ENCODE measurements at regions not wholly inside any gene's neighbourhood (a gene's known extent, or its start where the extent isn't known, plus 50 kb on each side); places are given as distances from the start of the nearest gene placed in this dataset.

DNA sequence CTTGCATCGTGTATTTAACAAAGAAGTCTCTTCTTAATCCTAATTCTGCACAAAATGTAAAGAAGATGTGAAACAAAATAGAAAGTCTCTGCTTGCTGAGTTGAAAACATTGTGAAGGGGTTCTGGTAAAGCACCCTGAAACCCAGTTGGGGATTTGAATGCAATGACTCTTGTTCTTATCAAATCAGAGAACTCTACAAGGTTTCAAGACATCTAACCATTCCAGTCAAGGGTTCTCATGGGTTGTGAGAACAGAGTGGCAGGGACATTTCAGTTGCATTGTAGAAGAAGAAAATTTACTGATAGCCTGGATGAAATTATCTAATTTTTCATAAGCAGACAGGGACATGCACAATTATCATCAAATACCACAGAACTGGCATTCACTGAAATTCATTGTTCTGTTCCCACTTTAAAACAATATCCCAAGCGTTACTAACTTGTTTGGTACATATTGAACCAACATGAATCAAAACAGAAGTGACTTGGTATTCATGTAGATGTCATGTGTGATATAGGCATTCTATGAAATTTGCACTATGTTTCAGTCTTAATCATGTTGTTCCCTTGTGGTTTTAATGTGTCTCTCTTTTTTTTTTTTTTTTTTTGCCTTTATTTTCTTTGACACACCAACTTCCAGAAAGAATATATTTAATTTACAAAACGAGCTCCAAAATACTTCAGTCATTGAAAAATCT is 563.3 kb downstream of the IRX1 start (continued):
- TF ChIP-seq, protein P1, sequence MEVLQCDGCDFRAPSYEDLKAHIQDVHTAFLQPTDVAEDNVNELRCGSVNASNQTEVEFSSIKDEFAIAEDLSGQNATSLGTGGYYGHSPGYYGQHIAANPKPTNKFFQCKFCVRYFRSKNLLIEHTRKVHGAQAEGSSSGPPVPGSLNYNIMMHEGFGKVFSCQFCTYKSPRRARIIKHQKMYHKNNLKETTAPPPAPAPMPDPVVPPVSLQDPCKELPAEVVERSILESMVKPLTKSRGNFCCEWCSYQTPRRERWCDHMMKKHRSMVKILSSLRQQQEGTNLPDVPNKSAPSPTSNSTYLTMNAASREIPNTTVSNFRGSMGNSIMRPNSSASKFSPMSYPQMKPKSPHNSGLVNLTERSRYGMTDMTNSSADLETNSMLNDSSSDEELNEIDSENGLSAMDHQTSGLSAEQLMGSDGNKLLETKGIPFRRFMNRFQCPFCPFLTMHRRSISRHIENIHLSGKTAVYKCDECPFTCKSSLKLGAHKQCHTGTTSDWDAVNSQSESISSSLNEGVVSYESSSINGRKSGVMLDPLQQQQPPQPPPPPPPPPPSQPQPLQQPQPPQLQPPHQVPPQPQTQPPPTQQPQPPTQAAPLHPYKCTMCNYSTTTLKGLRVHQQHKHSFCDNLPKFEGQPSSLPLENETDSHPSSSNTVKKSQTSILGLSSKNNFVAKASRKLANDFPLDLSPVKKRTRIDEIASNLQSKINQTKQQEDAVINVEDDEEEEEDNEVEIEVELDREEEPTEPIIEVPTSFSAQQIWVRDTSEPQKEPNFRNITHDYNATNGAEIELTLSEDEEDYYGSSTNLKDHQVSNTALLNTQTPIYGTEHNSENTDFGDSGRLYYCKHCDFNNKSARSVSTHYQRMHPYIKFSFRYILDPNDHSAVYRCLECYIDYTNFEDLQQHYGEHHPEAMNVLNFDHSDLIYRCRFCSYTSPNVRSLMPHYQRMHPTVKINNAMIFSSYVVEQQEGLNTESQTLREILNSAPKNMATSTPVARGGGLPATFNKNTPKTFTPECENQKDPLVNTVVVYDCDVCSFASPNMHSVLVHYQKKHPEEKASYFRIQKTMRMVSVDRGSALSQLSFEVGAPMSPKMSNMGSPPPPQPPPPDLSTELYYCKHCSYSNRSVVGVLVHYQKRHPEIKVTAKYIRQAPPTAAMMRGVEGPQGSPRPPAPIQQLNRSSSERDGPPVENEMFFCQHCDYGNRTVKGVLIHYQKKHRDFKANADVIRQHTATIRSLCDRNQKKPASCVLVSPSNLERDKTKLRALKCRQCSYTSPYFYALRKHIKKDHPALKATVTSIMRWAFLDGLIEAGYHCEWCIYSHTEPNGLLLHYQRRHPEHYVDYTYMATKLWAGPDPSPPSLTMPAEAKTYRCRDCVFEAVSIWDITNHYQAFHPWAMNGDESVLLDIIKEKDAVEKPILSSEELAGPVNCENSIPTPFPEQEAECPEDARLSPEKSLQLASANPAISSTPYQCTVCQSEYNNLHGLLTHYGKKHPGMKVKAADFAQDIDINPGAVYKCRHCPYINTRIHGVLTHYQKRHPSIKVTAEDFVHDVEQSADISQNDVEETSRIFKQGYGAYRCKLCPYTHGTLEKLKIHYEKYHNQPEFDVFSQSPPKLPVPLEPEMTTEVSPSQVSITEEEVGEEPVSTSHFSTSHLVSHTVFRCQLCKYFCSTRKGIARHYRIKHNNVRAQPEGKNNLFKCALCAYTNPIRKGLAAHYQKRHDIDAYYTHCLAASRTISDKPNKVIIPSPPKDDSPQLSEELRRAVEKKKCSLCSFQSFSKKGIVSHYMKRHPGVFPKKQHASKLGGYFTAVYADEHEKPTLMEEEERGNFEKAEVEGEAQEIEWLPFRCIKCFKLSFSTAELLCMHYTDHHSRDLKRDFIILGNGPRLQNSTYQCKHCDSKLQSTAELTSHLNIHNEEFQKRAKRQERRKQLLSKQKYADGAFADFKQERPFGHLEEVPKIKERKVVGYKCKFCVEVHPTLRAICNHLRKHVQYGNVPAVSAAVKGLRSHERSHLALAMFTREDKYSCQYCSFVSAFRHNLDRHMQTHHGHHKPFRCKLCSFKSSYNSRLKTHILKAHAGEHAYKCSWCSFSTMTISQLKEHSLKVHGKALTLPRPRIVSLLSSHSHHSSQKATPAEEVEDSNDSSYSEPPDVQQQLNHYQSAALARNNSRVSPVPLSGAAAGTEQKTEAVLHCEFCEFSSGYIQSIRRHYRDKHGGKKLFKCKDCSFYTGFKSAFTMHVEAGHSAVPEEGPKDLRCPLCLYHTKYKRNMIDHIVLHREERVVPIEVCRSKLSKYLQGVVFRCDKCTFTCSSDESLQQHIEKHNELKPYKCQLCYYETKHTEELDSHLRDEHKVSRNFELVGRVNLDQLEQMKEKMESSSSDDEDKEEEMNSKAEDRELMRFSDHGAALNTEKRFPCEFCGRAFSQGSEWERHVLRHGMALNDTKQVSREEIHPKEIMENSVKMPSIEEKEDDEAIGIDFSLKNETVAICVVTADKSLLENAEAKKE (CRISPR knock-in tag; IDR thresholded peaks at IDR 0.05), result no peak
- TF ChIP-seq, protein P2, sequence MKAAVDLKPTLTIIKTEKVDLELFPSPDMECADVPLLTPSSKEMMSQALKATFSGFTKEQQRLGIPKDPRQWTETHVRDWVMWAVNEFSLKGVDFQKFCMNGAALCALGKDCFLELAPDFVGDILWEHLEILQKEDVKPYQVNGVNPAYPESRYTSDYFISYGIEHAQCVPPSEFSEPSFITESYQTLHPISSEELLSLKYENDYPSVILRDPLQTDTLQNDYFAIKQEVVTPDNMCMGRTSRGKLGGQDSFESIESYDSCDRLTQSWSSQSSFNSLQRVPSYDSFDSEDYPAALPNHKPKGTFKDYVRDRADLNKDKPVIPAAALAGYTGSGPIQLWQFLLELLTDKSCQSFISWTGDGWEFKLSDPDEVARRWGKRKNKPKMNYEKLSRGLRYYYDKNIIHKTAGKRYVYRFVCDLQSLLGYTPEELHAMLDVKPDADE (IDR thresholded peaks at IDR 0.05), result no peak
- TF ChIP-seq JUNB (IDR thresholded peaks at IDR 0.05; ENCODE audit: unreplicated experiment), result no peak

DNA sequence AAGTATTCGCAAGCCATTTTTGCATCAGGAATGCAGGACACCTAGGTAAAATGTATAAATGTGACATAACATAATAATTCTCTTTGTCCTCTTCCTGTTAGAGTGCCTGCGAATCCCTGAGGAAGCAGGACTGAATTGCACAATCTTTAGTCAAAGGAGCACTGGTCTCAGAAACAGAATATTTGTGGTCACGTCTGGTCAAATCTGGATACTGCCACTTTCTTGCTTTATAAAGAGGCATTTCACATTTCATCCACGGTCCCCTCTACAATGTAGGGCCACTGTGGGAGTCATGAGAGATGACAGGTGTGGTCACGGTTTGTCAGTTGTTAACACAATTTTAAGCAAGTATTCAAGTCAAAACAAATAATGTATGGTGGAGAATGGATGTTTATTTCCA is 564.0 kb downstream of the IRX1 start:
- no peaks in the 10 kb centered on the region for H3K27me3 ChIP-seq (ENCODE audit: insufficient read depth)
- H3K4me3 Mint-ChIP-seq, result no peak overlapping the region
- no peaks in the 10 kb centered on the region for H3K36me3 Mint-ChIP-seq (ENCODE audit: low read depth)
- no peak for ATAC-seq
- H3K36me3 ChIP-seq (ENCODE audit: insufficient read depth), result no peaks in the 10 kb centered on the region
- H3K9me3 Mint-ChIP-seq, result no peaks in the 10 kb centered on the region
- H3K4me3 ChIP-seq, result no peak overlapping the region
- H4K20me1 ChIP-seq (replicated peaks; ENCODE audit: insufficient read depth), result no peaks in the 10 kb centered on the region
- no peak overlapping the region for H3K27ac ChIP-seq (ENCODE audit: low read depth)
- H2AFZ ChIP-seq, result no peak overlapping the region
- no peaks in the 10 kb centered on the region for H3K4me1 ChIP-seq (ENCODE audit: insufficient read depth)
- no peak for DNase-seq (ENCODE audit: low spot score)
- no peak overlapping the region for H3K4me2 ChIP-seq
- H3K27me3 Mint-ChIP-seq (ENCODE audit: insufficient read depth, low read depth, poor library complexity), result no peaks in the 10 kb centered on the region
- no peaks in the 10 kb centered on the region for H3F3A ChIP-seq (replicated peaks; ENCODE audit: low read depth)
- H3K9me2 ChIP-seq (ENCODE audit: insufficient read depth), result no peaks in the 10 kb centered on the region; the same call in none of the 2 replicates
- no peaks in the 10 kb centered on the region for H3K4me1 Mint-ChIP-seq
- no peak overlapping the region for H3K27ac Mint-ChIP-seq
- H3K79me2 ChIP-seq (replicated peaks; ENCODE audit: insufficient read depth), result no peaks in the 10 kb centered on the region
- no peak for TF ChIP-seq ZNF331 (CRISPR knock-in tag; IDR thresholded peaks at IDR 0.05; ENCODE audit: low read depth)
- no peak for TF ChIP-seq JUNB (IDR thresholded peaks at IDR 0.05; ENCODE audit: unreplicated experiment)
- TF ChIP-seq EZH2 (IDR thresholded peaks at IDR 0.05; ENCODE audit: low read depth, unreplicated experiment), result no peak
- TF ChIP-seq, protein P3, sequence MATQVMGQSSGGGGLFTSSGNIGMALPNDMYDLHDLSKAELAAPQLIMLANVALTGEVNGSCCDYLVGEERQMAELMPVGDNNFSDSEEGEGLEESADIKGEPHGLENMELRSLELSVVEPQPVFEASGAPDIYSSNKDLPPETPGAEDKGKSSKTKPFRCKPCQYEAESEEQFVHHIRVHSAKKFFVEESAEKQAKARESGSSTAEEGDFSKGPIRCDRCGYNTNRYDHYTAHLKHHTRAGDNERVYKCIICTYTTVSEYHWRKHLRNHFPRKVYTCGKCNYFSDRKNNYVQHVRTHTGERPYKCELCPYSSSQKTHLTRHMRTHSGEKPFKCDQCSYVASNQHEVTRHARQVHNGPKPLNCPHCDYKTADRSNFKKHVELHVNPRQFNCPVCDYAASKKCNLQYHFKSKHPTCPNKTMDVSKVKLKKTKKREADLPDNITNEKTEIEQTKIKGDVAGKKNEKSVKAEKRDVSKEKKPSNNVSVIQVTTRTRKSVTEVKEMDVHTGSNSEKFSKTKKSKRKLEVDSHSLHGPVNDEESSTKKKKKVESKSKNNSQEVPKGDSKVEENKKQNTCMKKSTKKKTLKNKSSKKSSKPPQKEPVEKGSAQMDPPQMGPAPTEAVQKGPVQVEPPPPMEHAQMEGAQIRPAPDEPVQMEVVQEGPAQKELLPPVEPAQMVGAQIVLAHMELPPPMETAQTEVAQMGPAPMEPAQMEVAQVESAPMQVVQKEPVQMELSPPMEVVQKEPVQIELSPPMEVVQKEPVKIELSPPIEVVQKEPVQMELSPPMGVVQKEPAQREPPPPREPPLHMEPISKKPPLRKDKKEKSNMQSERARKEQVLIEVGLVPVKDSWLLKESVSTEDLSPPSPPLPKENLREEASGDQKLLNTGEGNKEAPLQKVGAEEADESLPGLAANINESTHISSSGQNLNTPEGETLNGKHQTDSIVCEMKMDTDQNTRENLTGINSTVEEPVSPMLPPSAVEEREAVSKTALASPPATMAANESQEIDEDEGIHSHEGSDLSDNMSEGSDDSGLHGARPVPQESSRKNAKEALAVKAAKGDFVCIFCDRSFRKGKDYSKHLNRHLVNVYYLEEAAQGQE (IDR thresholded peaks at IDR 0.05; ENCODE audit: unreplicated experiment), result no peak
- no peak for TF ChIP-seq CREB1 (CRISPR knock-in tag; IDR thresholded peaks at IDR 0.05; ENCODE audit: low read depth)
- TF ChIP-seq ZNF114 (CRISPR knock-in tag; IDR thresholded peaks at IDR 0.05), result no peak
- TF ChIP-seq, protein P2 (IDR thresholded peaks at IDR 0.05), result no peak
- no peak for TF ChIP-seq STAT1 (IDR thresholded peaks at IDR 0.05; ENCODE audit: unreplicated experiment)
- TF ChIP-seq, protein P4, sequence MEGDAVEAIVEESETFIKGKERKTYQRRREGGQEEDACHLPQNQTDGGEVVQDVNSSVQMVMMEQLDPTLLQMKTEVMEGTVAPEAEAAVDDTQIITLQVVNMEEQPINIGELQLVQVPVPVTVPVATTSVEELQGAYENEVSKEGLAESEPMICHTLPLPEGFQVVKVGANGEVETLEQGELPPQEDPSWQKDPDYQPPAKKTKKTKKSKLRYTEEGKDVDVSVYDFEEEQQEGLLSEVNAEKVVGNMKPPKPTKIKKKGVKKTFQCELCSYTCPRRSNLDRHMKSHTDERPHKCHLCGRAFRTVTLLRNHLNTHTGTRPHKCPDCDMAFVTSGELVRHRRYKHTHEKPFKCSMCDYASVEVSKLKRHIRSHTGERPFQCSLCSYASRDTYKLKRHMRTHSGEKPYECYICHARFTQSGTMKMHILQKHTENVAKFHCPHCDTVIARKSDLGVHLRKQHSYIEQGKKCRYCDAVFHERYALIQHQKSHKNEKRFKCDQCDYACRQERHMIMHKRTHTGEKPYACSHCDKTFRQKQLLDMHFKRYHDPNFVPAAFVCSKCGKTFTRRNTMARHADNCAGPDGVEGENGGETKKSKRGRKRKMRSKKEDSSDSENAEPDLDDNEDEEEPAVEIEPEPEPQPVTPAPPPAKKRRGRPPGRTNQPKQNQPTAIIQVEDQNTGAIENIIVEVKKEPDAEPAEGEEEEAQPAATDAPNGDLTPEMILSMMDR (conservative IDR thresholded peaks at IDR 0.05; ENCODE audit: low read depth in 2 of 2), result no peak

Data from GM23338 (cell line).